ENCODE measurements at regions not wholly inside any gene's neighbourhood (a gene's known extent, or its start where the extent isn't known, plus 50 kb on each side); places are given as distances from the start of the nearest gene placed in this dataset.

DNA sequence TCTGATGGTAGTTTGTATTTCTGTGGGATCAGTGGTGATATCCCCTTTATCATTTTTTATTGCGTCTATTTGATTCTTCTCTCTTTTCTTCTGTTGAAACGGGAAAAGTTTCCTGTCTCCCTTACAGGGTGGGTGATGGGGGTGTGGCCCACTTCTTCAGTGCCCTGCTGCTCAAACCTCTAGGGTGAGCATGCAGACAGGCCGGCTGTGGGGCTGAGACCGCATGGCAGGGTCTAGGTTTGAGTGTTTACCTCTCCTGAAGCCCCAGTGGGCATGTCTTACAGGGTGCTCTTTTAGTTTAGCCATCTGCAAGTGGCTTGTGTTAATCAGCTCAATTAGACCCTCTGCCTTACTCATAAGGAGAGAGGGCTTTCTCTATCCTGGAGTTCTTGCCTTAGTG, 450.0 kb upstream of the EPHA3 start:
- no TSS peak for BruUV-seq (replicated peaks)
- ATAC-seq (ENCODE audit: low read depth) (no peak), DNase-seq (no peak)
- intact Hi-C loops (cut with micrococcal nuclease) (no loop called here), in situ Hi-C loops (cut with MboI; ENCODE audit: low sequenced_read_pairs) (no loop called here), dilution Hi-C loops (cut with HindIII; ENCODE audit: low sequenced_read_pairs, unreplicated experiment) (no loop called here)
- Histone ChIP-seq H2AK9ac (replicated peaks; ENCODE audit: low read depth, low read length, poor library complexity) (no peak overlapping the region), H4K5ac (ENCODE audit: low read depth, low read length) (no peak overlapping the region), H2BK120ac (ENCODE audit: low read depth, low read length) (no peak overlapping the region), H2BK20ac (ENCODE audit: low read depth, low read length) (no peak overlapping the region), H4K20me1 (ENCODE audit: insufficient read depth, low read length) (no peaks in the 10 kb centered on the region), H3K4me1 (ENCODE audit: control insufficient read depth, insufficient read depth, low read length) (no peaks in the 10 kb centered on the region), H3K9ac (ENCODE audit: low read depth, low read length) (no peak overlapping the region), H3K79me1 (ENCODE audit: low read depth in 1 of 2, low read length in 2 of 2) (no peaks in the 10 kb centered on the region), H3K18ac (ENCODE audit: low read depth, low read length) (no peak overlapping the region), H2BK5ac (ENCODE audit: low read depth, low read length, poor library complexity, severe bottlenecking) (no peak overlapping the region), H3K14ac (replicated peaks; ENCODE audit: low read depth, low read length) (no peak overlapping the region), H3K9me3 (ENCODE audit: control insufficient read depth, insufficient read depth, low read length) (no peaks in the 10 kb centered on the region), H3K23ac (ENCODE audit: low read depth, low read length) (no peak overlapping the region), H2AK5ac (ENCODE audit: low read depth, low read length) (no peak overlapping the region), H3K27ac (ENCODE audit: insufficient read depth, low read length) (no peak overlapping the region), H2BK15ac (ENCODE audit: low read depth, low read length) (no peak overlapping the region), H4K91ac (ENCODE audit: insufficient read depth, low read depth, low read length) (no peak overlapping the region), H2AFZ (replicated peaks; ENCODE audit: low read length, poor library complexity) (no peak overlapping the region), H3K4me3 (ENCODE audit: insufficient read depth, low read depth, low read length) (no peak overlapping the region), H3K9me1 (ENCODE audit: insufficient read depth, low read length) (no peaks in the 10 kb centered on the region), H4K8ac (ENCODE audit: low read depth in 2 of 2, low read length in 2 of 2) (no peak overlapping the region), H3K56ac (ENCODE audit: extremely low read depth, insufficient read depth, low read length) (no peak overlapping the region), H3K4me2 (ENCODE audit: low read depth, low read length) (no peak overlapping the region), H3K36me3 (ENCODE audit: control insufficient read depth, insufficient read depth, low read length) (no peaks in the 10 kb centered on the region), H3K4ac (ENCODE audit: low read depth, low read length) (no peak overlapping the region), H3K27me3 (ENCODE audit: control insufficient read depth, insufficient read depth, low read length) (no peaks in the 10 kb centered on the region)
- CTCF ChIA-PET: no interaction called here
- POLR2A ChIA-PET (ENCODE audit: unreplicated experiment): no interaction called here
- TF ChIP-seq MAZ (IDR thresholded peaks at IDR 0.05; ENCODE audit: borderline replicate concordance, low read depth, low read length) (no peak), FOS (IDR thresholded peaks at IDR 0.05; ENCODE audit: low read depth, low read length) (no peak)
- TF ChIP-seq, protein P1, sequence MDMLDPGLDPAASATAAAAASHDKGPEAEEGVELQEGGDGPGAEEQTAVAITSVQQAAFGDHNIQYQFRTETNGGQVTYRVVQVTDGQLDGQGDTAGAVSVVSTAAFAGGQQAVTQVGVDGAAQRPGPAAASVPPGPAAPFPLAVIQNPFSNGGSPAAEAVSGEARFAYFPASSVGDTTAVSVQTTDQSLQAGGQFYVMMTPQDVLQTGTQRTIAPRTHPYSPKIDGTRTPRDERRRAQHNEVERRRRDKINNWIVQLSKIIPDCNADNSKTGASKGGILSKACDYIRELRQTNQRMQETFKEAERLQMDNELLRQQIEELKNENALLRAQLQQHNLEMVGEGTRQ (IDR thresholded peaks at IDR 0.05; ENCODE audit: low read depth, low read length): no peak
- WGBS, 2 experiments (ENCODE audit: extremely low coverage in 2 of 2, insufficient read length in 1 of 2): 83% methylated on average over 2 of the region's 4 CpGs; no CpG with 5 or more reads in 1 of the 2 experiments

Measured in IMR-90 (cell line).